PC-9 (cell line): ENCODE measurements at regions not wholly inside any gene's neighbourhood (a gene's known extent, or its start where the extent isn't known, plus 50 kb on each side); places are given as distances from the start of the nearest gene placed in this dataset.
"Not testable (repeated sequence)": the region's sequence is repeated elsewhere in the genome, so short reads cannot be mapped to it uniquely, and the experiment has no call there.

ENCODE experiments used
- BruUV-seq: library from RNA; stranded (reverse); fragments of 400-500 nt; replicated peaks from 2 replicates; lab custom pipeline; 2021; lab: Mats Ljungman, UMichigan
- CTCF ChIA-PET: fragments of 300-600 bp; sonication (Branson Sonifier 250); formaldehyde crosslinking; loops from one replicate; lab custom pipeline; 2022; ENCODE audit warnings: antibody characterized with exemption; lab: Charles Lee
- POLR2A ChIA-PET: fragments of 300-600 bp; sonication (Branson Sonifier 250); formaldehyde crosslinking; loops from one replicate; lab custom pipeline; 2022; ENCODE audit warnings: antibody characterized with exemption; ENCODE audit not compliant: unreplicated experiment; lab: Charles Lee
- DNase-seq, 2 experiments: peaks; one replicate each; pipeline versions ENCODE4 v3.0.0 to v3.0.0-alpha.2; 2015 to 2022; ENCODE audit warnings: mixed read lengths in 1 of 2
- H2AFZ ChIP-seq: fragments of 200-600 bp; sonication (generic); 2 replicates; pipeline ENCODE4 v1.8.1; 2017; ENCODE audit warnings: antibody characterized with exemption
- H3F3A ChIP-seq: fragments of 200-600 bp; sonication (generic); 2 replicates; pipeline ENCODE4 v1.8.1; 2017; ENCODE audit warnings: antibody characterized with exemption, mild to moderate bottlenecking, low read depth; ENCODE audit not compliant: insufficient read depth
- H3K27ac ChIP-seq: fragments of 200-600 bp; sonication (generic); 2 replicates; pipeline ENCODE4 v1.6.1; 2016; ENCODE audit warnings: mixed run types
- H3K27me3 ChIP-seq: fragments of 200-600 bp; sonication (generic); 2 replicates; pipeline ENCODE4 v1.6.1; 2016; ENCODE audit warnings: low read depth, mixed run types; ENCODE audit not compliant: insufficient read depth
- H3K36me3 ChIP-seq: fragments of 200-600 bp; sonication (generic); 2 replicates; pipeline ENCODE4 v1.6.1; 2016; ENCODE audit warnings: low read depth, mixed run types
- H3K4me1 ChIP-seq: fragments of 200-600 bp; sonication (generic); replicated peaks from 2 replicates; pipeline ENCODE4 v1.6.1; 2016; ENCODE audit warnings: mixed run types; ENCODE audit not compliant: insufficient read depth
- H3K4me2 ChIP-seq: fragments of 200-600 bp; sonication (generic); 2 replicates; pipeline ENCODE4 v1.6.1; 2017; ENCODE audit warnings: mixed run types
- H3K4me3 ChIP-seq: fragments of 200-600 bp; sonication (generic); 2 replicates; pipeline ENCODE4 v1.6.1; 2016; ENCODE audit warnings: mixed run types
- H3K79me2 ChIP-seq: fragments of 200-600 bp; sonication (generic); 2 replicates; pipeline ENCODE4 v1.6.1; 2017; ENCODE audit warnings: low read depth, mixed run types
- H3K9me2 ChIP-seq: fragments of 200-600 bp; sonication (generic); 2 replicates; pipeline ENCODE4 v1.8.1; 2017; ENCODE audit warnings: mild to moderate bottlenecking; ENCODE audit not compliant: insufficient read depth
- H3K9me3 ChIP-seq: fragments of 200-600 bp; sonication (generic); 2 replicates; pipeline ENCODE4 v1.8.1; 2016; ENCODE audit warnings: low read depth; ENCODE audit not compliant: insufficient read depth
- H4K20me1 ChIP-seq: fragments of 200-600 bp; sonication (generic); 2 replicates; pipeline ENCODE4 v1.8.1; 2017; ENCODE audit not compliant: insufficient read depth
- CTCF ChIP-seq: fragments of 200-600 bp; sonication (generic); conservative IDR thresholded peaks from 2 replicates; pipeline ENCODE4 v1.6.1; 2017; ENCODE audit warnings: mixed run types, antibody characterized with exemption, mild to moderate bottlenecking, moderate library complexity
- EZH2 ChIP-seq: fragments of 200-600 bp; sonication (generic); IDR thresholded peaks from 2 replicates; pipeline ENCODE4 v1.8.0; 2017; ENCODE audit warnings: antibody characterized with exemption, low read depth
- intact Hi-C: fragments of 100-400 bp; cut with micrococcal nuclease; formaldehyde crosslinking; loops from one replicate; pipeline ENCODE4 v1.10.0; 2022; ENCODE audit not compliant: unreplicated experiment

GRCh38 chrX:115357326-115358120, 68.0 kb downstream of the LUZP4 start:
- no peak overlapping the region for H3K27ac ChIP-seq
- CTCF ChIA-PET: no interaction called here
- intact Hi-C loops: no loop called here

GRCh38 chrX:115359508-115359907, 70.0 kb downstream of the LUZP4 start:
- H3K9me3 ChIP-seq, H3K4me1 ChIP-seq, H4K20me1 ChIP-seq, H2AFZ ChIP-seq, H3K4me2 ChIP-seq, DNase-seq, H3F3A ChIP-seq, POLR2A ChIA-PET, BruUV-seq, H3K27ac ChIP-seq, H3K36me3 ChIP-seq, intact Hi-C loops, H3K27me3 ChIP-seq, CTCF ChIA-PET, H3K9me2 ChIP-seq, H3K79me2 ChIP-seq, H3K4me3 ChIP-seq: not testable (repeated sequence)

More at GRCh38 chrX:115357326-115358120, 68.0 kb downstream of the LUZP4 start:
- Histone ChIP-seq H3K4me2 (no peak overlapping the region), H3K79me2 (no peaks in the 10 kb centered on the region), H3K4me3 (no peak overlapping the region), H3K9me3 (no peaks in the 10 kb centered on the region), H4K20me1 (no peaks in the 10 kb centered on the region), H2AFZ (no peak overlapping the region), H3K9me2 (no peaks in the 10 kb centered on the region), H3K36me3 (no peaks in the 10 kb centered on the region), H3K27me3 (no peaks in the 10 kb centered on the region), H3F3A (no peaks in the 10 kb centered on the region), H3K4me1 (no peaks in the 10 kb centered on the region)
- no peak for DNase-seq
- POLR2A ChIA-PET: no interaction called here
- TF ChIP-seq EZH2: no peak
- no peak for TF ChIP-seq CTCF
- no TSS peak for BruUV-seq

- Histone ChIP-seq H3K27ac (no peak overlapping the region), H3F3A (peaks cover 11% of the 10 kb centered on the region; the same call in 1 of the 2 replicates), H3K27me3 (no peaks in the 10 kb centered on the region), H3K9me2 (no peaks in the 10 kb centered on the region), H3K9me3 (no peaks in the 10 kb centered on the region), H3K4me1 (peaks cover 10% of the 10 kb centered on the region), H4K20me1 (no peaks in the 10 kb centered on the region), H3K36me3 (no peaks in the 10 kb centered on the region), H3K4me2 (no peak overlapping the region), H3K79me2 (no peaks in the 10 kb centered on the region), H2AFZ (no peak overlapping the region), H3K4me3 (no peak overlapping the region)
- ChIA-PET POLR2A (no interaction called here), CTCF (no interaction called here)
- no peak for DNase-seq
- TF ChIP-seq EZH2 (no peak), CTCF (no peak)
- intact Hi-C loops: no loop called here
- no TSS peak for BruUV-seq
These were observed 70.8 kb downstream of the LUZP4 start for GRCh38 chrX:115360220-115360781.
